ENCODE measurements at regions not wholly inside any gene's neighbourhood (a gene's known extent, or its start where the extent isn't known, plus 50 kb on each side); places are given as distances from the start of the nearest gene placed in this dataset.

- intact Hi-C loops (cut with micrococcal nuclease; ENCODE audit: unreplicated experiment) (no loop called here), in situ Hi-C loops (cut with MboI) (loop anchor here (5.0 kb wide), 1 partner anchor 234 kb away; no protein-coding TSS in a partner anchor)
- Histone ChIP-seq H3K9me3 (replicated peaks; ENCODE audit: control insufficient read depth, insufficient read depth, low read length) (no peaks in the 10 kb centered on the region), H4K20me1 (ENCODE audit: control insufficient read depth, insufficient read depth) (no peaks in the 10 kb centered on the region), H3K79me2 (ENCODE audit: control insufficient read depth, insufficient read depth, low read length) (no peaks in the 10 kb centered on the region), H3K36me3 (ENCODE audit: control insufficient read depth in 2 of 2, insufficient read depth in 2 of 2, low read length in 1 of 2) (no peaks in the 10 kb centered on the region), H3K4me2 (ENCODE audit: control insufficient read depth, insufficient read depth) (no peak overlapping the region), H3K4me1 (ENCODE audit: control insufficient read depth, insufficient read depth, low read length) (no peaks in the 10 kb centered on the region), H2AFZ (ENCODE audit: control insufficient read depth, low read depth, low read length) (no peak overlapping the region), H3K27ac (ENCODE audit: control insufficient read depth, insufficient read depth) (peak overlapping the region; percentile 48; the same call in 1 of the 2 replicates), H3K27me3 (replicated peaks in 1 of 2; ENCODE audit: control insufficient read depth in 2 of 2, insufficient read depth in 2 of 2, low read length in 1 of 2) (no peaks in the 10 kb centered on the region), H3K4me3 (no peak overlapping the region), H3K9ac (ENCODE audit: control insufficient read depth, insufficient read depth, low read length) (no peak overlapping the region)
- 0% methylated on average over 8 of the region's 8 CpGs for WGBS (ENCODE audit: insufficient coverage, insufficient replicate concordance, low lambda C conversion rate, missing lambda C conversion rate)
- ChIA-PET RAD21 (ENCODE audit: unreplicated experiment) (no interaction called here), POLR2A (no interaction called here), CTCF (no interaction called here), SMC1A (ENCODE audit: uncharacterized antibody, unreplicated experiment) (no interaction called here)
- no peak for DNase-seq (ENCODE audit: low read depth, low spot score)
- BruUV-seq (replicated peaks) = no TSS peak
- no peak for FAIRE-seq
- ATAC-seq = no peak
- no peak for TF ChIP-seq POLR2AphosphoS5 (IDR thresholded peaks at IDR 0.05; ENCODE audit: low read length)
- no peak for TF ChIP-seq NR2F1 (conservative IDR thresholded peaks at IDR 0.05)
- no peak for TF ChIP-seq SIN3A (IDR thresholded peaks at IDR 0.05; ENCODE audit: low read depth, low read length)
- no peak for TF ChIP-seq CBFB (IDR thresholded peaks at IDR 0.05; ENCODE audit: low read depth)
- TF ChIP-seq USF2 (IDR thresholded peaks at IDR 0.05; ENCODE audit: borderline replicate concordance, low read depth, low read length) = no peak
- no peak for TF ChIP-seq HDGF (IDR thresholded peaks at IDR 0.05)
- TF ChIP-seq ZNF384 (IDR thresholded peaks at IDR 0.05; ENCODE audit: borderline replicate concordance, low read depth, low read length) = no peak
- no peak for TF ChIP-seq RFX5 (IDR thresholded peaks at IDR 0.05; ENCODE audit: low read depth, low read length)
- no peak for TF ChIP-seq ZNF622 (IDR thresholded peaks at IDR 0.05)
- no peak for TF ChIP-seq NFIC (IDR thresholded peaks at IDR 0.05; ENCODE audit: low read depth, low read length)
- TF ChIP-seq PKNOX1 (IDR thresholded peaks at IDR 0.05) = no peak
- no peak for TF ChIP-seq ZNF207 (IDR thresholded peaks at IDR 0.05; ENCODE audit: borderline replicate concordance)
- no peak for TF ChIP-seq USF1 (IDR thresholded peaks at IDR 0.05; ENCODE audit: borderline replicate concordance, extremely low read length, insufficient read depth, low read depth, low read length)
- TF ChIP-seq CTCF (IDR thresholded peaks at IDR 0.05 in 2 of 3, conservative IDR thresholded peaks at IDR 0.05 in 1 of 3; ENCODE audit: control insufficient read depth in 2 of 3, extremely low read depth in 1 of 3, insufficient read depth in 1 of 3, low read depth in 3 of 3, low read length in 3 of 3) = no peak
- TF ChIP-seq TCF12 (IDR thresholded peaks at IDR 0.05; ENCODE audit: low read depth, low read length) = no peak
Measured at GRCh38 chr2:88841224-88841929, 149.9 kb downstream of the RPIA start.
